Body of pancreas (tissue), 4 donors: ENCODE measurements at regions not wholly inside any gene's neighbourhood (a gene's known extent, or its start where the extent isn't known, plus 50 kb on each side); places are given as distances from the start of the nearest gene placed in this dataset.
"Not testable (repeated sequence)": the region's sequence is repeated elsewhere in the genome, so short reads cannot be mapped to it uniquely, and the experiment has no call there.

Experiments
- ATAC-seq: fragments of 150-250 bp; one replicate; pipeline ENCODE4 v1.9.1; 2016
- DNase-seq, 4 donors: peaks; one replicate each; pipeline ENCODE4 v3.0.0-alpha.2; 2019
- H3K27ac ChIP-seq, 4 donors: fragments of 200-600 bp; sonication (generic); 1 replicate in 3 of 4; 2 replicates in 1 of 4; pipeline versions ENCODE4 v1.5.1 to v1.6.1; 2016 to 2019; ENCODE audit warnings: mild to moderate bottlenecking in 1 of 4, mixed read lengths in 1 of 4, moderate library complexity in 1 of 4
- H3K27me3 ChIP-seq, 2 donors: fragments of 200-600 bp; sonication (generic); one replicate each; pipeline ENCODE4 v1.6.0; 2016; ENCODE audit warnings: mild to moderate bottlenecking in 1 of 2
- H3K36me3 ChIP-seq, 2 donors: fragments of 200-600 bp; sonication (generic); replicated peaks in 1 of 2; 2 replicates each; pipeline ENCODE4 v1.5.1; 2016; ENCODE audit warnings: low read depth in 2 of 2; ENCODE audit not compliant: insufficient read depth in 1 of 2
- H3K4me1 ChIP-seq: fragments of 200-600 bp; sonication (generic); one replicate; pipeline ENCODE4 v1.6.0; 2016
- H3K4me3 ChIP-seq, 2 donors: fragments of 200-600 bp; sonication (generic); 1 replicate in 1 of 2; 2 replicates in 1 of 2; pipeline ENCODE4 v1.5.1; 2016 to 2019
- H3K9me3 ChIP-seq, 3 donors: fragments of 200-600 bp; sonication (generic); 1 replicate in 2 of 3; 2 replicates in 1 of 3; pipeline ENCODE4 v1.5.1; 2016
- POLR2A ChIP-seq, 3 donors: fragments of 450-650 bp; IDR thresholded peaks; one replicate each; pipeline ENCODE4 v1.6.1; 2016; ENCODE audit warnings: antibody characterized with exemption in 3 of 3, mild to moderate bottlenecking in 2 of 3
- WGBS, 2 donors: methylation state at CpG; one replicate each; pipeline ENCODE4 v1.1.5; 2017; 5-methylcytosine and 5-hydroxymethylcytosine counted together
- intact Hi-C: fragments of 100-400 bp; cut with DNase I; formaldehyde crosslinking; loops from one replicate; pipeline ENCODE4 v1.15.1; 2023
- TF ChIP-seq, protein P1 (sequence below), 7 experiments: fragments of 450-650 bp in 4 of 7; fragments of 200-600 bp in 3 of 7; sonication (generic) in 3 of 7; IDR thresholded peaks; one replicate each; pipeline ENCODE4 v1.5.1; 2016 to 2019; ENCODE audit warnings: antibody characterized with exemption in 7 of 7

DNA sequence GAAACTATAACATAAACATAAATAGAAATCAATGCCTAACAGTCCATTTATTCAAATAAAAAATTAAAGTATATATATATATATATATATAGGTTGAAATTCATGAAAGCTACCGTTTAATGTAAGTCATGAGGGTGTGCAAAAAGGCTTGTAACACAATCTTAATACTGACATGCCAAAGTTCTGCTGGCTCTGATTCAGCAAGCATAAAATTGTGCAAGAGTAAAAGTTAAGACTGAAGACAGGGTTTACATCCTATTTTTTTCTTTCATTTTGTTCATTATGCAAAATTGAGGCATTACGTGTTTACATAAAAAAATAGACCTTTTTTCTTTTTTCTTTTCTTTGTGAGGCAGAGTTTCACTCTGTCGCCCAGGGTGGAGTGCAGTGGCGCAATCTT is 984.2 kb downstream of the FSCB start:
- intact Hi-C loops: no loop called here
- Histone ChIP-seq H3K27ac (no peak overlapping the region), H3K27me3 (no peaks in the 10 kb centered on the region), H3K4me1 (no peaks in the 10 kb centered on the region), H3K9me3 (no peaks in the 10 kb centered on the region), H3K4me3 (no peak overlapping the region), H3K36me3 (no peaks in the 10 kb centered on the region)
- no peak for ATAC-seq
- no peak for DNase-seq
- WGBS, 2 donors: 79 to 81% methylated on average over 4 of the region's 4 CpGs
- TF ChIP-seq POLR2A (IDR thresholded peaks at IDR 0.05): no peak
- TF ChIP-seq, protein P1, sequence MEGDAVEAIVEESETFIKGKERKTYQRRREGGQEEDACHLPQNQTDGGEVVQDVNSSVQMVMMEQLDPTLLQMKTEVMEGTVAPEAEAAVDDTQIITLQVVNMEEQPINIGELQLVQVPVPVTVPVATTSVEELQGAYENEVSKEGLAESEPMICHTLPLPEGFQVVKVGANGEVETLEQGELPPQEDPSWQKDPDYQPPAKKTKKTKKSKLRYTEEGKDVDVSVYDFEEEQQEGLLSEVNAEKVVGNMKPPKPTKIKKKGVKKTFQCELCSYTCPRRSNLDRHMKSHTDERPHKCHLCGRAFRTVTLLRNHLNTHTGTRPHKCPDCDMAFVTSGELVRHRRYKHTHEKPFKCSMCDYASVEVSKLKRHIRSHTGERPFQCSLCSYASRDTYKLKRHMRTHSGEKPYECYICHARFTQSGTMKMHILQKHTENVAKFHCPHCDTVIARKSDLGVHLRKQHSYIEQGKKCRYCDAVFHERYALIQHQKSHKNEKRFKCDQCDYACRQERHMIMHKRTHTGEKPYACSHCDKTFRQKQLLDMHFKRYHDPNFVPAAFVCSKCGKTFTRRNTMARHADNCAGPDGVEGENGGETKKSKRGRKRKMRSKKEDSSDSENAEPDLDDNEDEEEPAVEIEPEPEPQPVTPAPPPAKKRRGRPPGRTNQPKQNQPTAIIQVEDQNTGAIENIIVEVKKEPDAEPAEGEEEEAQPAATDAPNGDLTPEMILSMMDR (IDR thresholded peaks at IDR 0.05): no peak

DNA sequence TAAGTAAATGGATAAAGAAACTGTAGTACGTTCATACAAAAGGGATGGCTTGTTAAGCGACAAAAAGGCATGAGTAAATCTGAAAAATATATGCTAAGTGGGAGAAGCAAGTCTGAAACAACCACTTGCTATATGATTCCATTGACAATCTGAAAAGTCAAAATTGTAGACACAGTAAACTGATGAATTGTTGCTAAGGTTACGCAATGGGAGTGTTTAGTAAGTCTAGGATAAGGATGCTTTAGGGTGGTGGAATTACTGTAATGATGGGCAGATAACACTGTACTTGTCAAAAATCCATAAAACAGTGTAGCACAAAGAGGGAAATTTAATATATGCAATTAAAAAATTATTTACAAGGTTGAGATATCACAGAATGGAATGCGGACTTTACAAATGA is 984.9 kb downstream of the FSCB start:
- Histone ChIP-seq H3K4me1 (no peaks in the 10 kb centered on the region), H3K4me3 (no peak overlapping the region), H3K27me3 (no peaks in the 10 kb centered on the region), H3K36me3 (no peaks in the 10 kb centered on the region), H3K27ac (no peak overlapping the region), H3K9me3 (no peaks in the 10 kb centered on the region)
- WGBS, 2 donors: 83 to 86% methylated on average over 4 of the region's 4 CpGs
- intact Hi-C loops: no loop called here
- ATAC-seq (no peak), DNase-seq (no peak)
- no peak for TF ChIP-seq POLR2A (IDR thresholded peaks at IDR 0.05)
- TF ChIP-seq, protein P1 (IDR thresholded peaks at IDR 0.05): no peak

DNA sequence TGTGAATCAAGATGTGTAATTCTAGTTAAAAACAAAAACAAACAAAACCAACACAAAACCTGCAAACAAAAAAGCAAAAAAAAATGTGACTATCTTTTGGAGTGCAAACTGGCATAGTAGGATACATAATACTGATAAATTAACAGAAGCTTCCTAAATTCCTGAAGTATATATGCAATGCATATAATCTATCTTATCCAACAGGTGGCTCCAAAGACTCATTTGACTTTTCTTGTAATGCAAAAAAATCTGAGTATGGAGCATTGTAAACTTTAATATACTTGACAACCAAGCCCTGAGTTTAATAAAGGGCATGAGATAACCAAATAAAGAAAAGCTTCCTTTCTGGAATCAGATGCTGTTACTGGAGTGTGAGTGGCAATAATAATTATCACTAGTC is 1003.6 kb downstream of the FSCB start:
- no peak overlapping the region for H3K4me3 ChIP-seq
- DNase-seq (no peak), ATAC-seq (no peak)
- TF ChIP-seq POLR2A (IDR thresholded peaks at IDR 0.05): no peak
- TF ChIP-seq, protein P1 (IDR thresholded peaks at IDR 0.05): peak in 3 of 7 experiments; percentile 13 to 15 (median 14)
- H3K36me3 ChIP-seq: no peaks in the 10 kb centered on the region
- no peak overlapping the region for H3K27ac ChIP-seq
- no peaks in the 10 kb centered on the region for H3K27me3 ChIP-seq
- H3K4me1 ChIP-seq: no peaks in the 10 kb centered on the region
- intact Hi-C loops: no loop called here
- H3K9me3 ChIP-seq: no peaks in the 10 kb centered on the region

DNA sequence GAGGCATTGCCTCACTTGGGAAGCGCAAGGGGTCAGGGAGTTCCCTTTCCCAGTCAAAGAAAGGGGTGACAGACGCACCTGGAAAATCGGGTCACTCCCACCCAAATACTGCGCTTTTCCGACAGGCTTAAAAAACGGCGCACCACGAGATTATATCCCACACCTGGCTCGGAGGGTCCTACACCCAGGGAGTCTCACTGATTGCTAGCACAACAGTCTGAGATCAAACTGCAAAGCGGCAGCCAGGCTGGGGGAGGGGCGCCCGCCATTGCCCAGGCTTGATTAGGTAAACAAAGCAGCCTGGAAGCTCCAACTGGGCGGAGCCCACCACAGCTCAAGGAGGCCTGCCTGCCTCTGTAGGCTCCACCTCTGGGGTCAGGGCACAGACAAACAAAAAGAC is 1014.7 kb downstream of the FSCB start:
- intact Hi-C loops, H3K9me3 ChIP-seq, H3K4me1 ChIP-seq, H3K36me3 ChIP-seq, H3K27ac ChIP-seq, H3K4me3 ChIP-seq, DNase-seq, ATAC-seq, H3K27me3 ChIP-seq: not testable (repeated sequence)
- 86 to 90% methylated on average over 12 of the region's 13 CpGs for WGBS, 2 donors

DNA sequence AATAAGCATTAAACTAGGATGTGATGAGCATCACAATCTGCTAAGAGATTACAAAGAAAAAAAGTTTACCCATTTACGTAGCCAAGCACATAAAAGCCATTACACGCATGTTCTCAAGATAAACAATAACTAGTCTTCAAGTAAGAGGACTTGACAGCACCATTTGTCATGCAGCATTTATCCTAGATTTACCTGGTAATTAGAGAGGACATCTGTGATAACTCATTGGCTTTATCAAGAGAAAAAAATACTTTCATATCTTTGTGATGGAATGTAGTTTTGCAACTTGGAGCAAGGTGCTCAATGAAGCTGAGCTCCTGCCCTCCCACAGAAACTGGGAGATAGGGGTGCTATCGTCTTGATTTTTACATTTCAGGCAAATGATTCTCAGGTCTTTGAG is 1023.7 kb downstream of the FSCB start:
- 24 to 28% methylated on average over 3 of the region's 3 CpGs for WGBS, 2 donors
- Histone ChIP-seq H3K27ac (no peak overlapping the region), H3K4me1 (no peaks in the 10 kb centered on the region), H3K27me3 (no peaks in the 10 kb centered on the region), H3K4me3 (no peak overlapping the region), H3K9me3 (no peaks in the 10 kb centered on the region), H3K36me3 (no peaks in the 10 kb centered on the region)
- no peak for TF ChIP-seq POLR2A (IDR thresholded peaks at IDR 0.05)
- TF ChIP-seq, protein P1 (IDR thresholded peaks at IDR 0.05): no peak
- no peak for ATAC-seq
- intact Hi-C loops: no loop called here
- DNase-seq: no peak
